NB4 (cell line): ENCODE measurements at regions not wholly inside any gene's neighbourhood (a gene's known extent, or its start where the extent isn't known, plus 50 kb on each side); places are given as distances from the start of the nearest gene placed in this dataset.

Source experiments
- CTCF ChIP-seq: IDR thresholded peaks from one replicate; pipeline ENCODE4 v1.5.1; 2012; ENCODE audit warnings: low read depth, low read length
- POLR2A ChIP-seq: IDR thresholded peaks from 2 replicates; pipeline ENCODE4 v1.6.1; 2011; ENCODE audit warnings: mild to moderate bottlenecking; ENCODE audit not compliant: insufficient read length; ENCODE audit errors: extremely low read depth

- no peak for TF ChIP-seq CTCF
- TF ChIP-seq POLR2A, result no peak
These were observed 458.7 kb downstream of the EBF1 start for GRCh38 chr5:158641016-158641415.
